ENCODE measurements at regions not wholly inside any gene's neighbourhood (a gene's known extent, or its start where the extent isn't known, plus 50 kb on each side); places are given as distances from the start of the nearest gene placed in this dataset.

- H3K4me2 ChIP-seq (ENCODE audit: insufficient read depth, low read length), result no peak overlapping the region
- BruUV-seq (replicated peaks), result no TSS peak
- peaks cover 6 to 31% of the 10 kb centered on the region in 2 experiments for H3K27me3 ChIP-seq (ENCODE audit: control insufficient read depth in 2 of 2, insufficient read depth in 2 of 2, low read length in 2 of 2)
- H3K9me3 ChIP-seq (replicated peaks; ENCODE audit: control insufficient read depth, insufficient read depth, low read depth, low read length), result no peaks in the 10 kb centered on the region; the same call in 1 of the 2 replicates
- WGBS (ENCODE audit: insufficient coverage, low coverage, missing lambda C conversion rate), result under 1% methylated on average over 10 of the region's 10 CpGs
- no peak overlapping the region for H3K4me3 ChIP-seq
- ChIA-PET CTCF (ENCODE audit: low intra/inter-chr PET ratio) (no interaction called here), POLR2A (no interaction called here)
- DNase-seq (ENCODE audit: extremely low read depth in 1 of 4, low spot score in 3 of 4) (peak in 1 of 4 experiments; percentile 23), ATAC-seq (peak; percentile 53; the same call in 1 of the 3 replicates), FAIRE-seq (no peak)
- no peaks in the 10 kb centered on the region for H3K79me2 ChIP-seq (ENCODE audit: control insufficient read depth, insufficient read depth, low read length)
- H3K9me1 ChIP-seq (ENCODE audit: control insufficient read depth, insufficient read depth, low read length), result no peaks in the 10 kb centered on the region
- peak overlapping the region; percentile 49; the same call in 1 of the 2 replicates for H2AFZ ChIP-seq (ENCODE audit: low read depth, low read length)
- peaks cover 0 to 2% of the 10 kb centered on the region in 2 experiments; a peak in 2 of 5 replicates for H3K4me1 ChIP-seq (replicated peaks in 1 of 2; ENCODE audit: control insufficient read depth in 2 of 2, insufficient read depth in 2 of 2, low read length in 2 of 2)
- H4K20me1 ChIP-seq (replicated peaks; ENCODE audit: control insufficient read depth, insufficient read depth, low read length), result no peaks in the 10 kb centered on the region
- H3K27ac ChIP-seq (ENCODE audit: extremely low read depth, low read depth, low read length), result no peak overlapping the region
- no peaks in the 10 kb centered on the region for H3K36me3 ChIP-seq (ENCODE audit: control insufficient read depth, insufficient read depth, low read length)
- in situ Hi-C loops (cut with MboI), result no loop called here
- H3K9ac ChIP-seq (ENCODE audit: insufficient read depth in 1 of 2, low read depth in 2 of 2, low read length in 2 of 2), result no peak overlapping the region
- intact Hi-C loops (cut with micrococcal nuclease), result no loop called here
- TF ChIP-seq FOXK1 (CRISPR knock-in tag; IDR thresholded peaks at IDR 0.05; ENCODE audit: borderline replicate concordance), result no peak
- no peak for TF ChIP-seq CEBPZ (IDR thresholded peaks at IDR 0.05; ENCODE audit: borderline replicate concordance, low read depth, low read length)
- no peak for TF ChIP-seq RUNX1 (IDR thresholded peaks at IDR 0.05; ENCODE audit: low read depth)
- TF ChIP-seq TCF3 (CRISPR knock-in tag; IDR thresholded peaks at IDR 0.05), result peak; percentile 55
- TF ChIP-seq ZMIZ1 (IDR thresholded peaks at IDR 0.05; ENCODE audit: low read depth in 2 of 2, low read length in 2 of 2), result no peak
- no peak for TF ChIP-seq E4F1 (CRISPR knock-in tag; IDR thresholded peaks at IDR 0.05; ENCODE audit: borderline replicate concordance)
- no peak for TF ChIP-seq NFYB (IDR thresholded peaks at IDR 0.05; ENCODE audit: extremely low read depth, insufficient read length)
- no peak for TF ChIP-seq SMARCA4 (IDR thresholded peaks at IDR 0.05)
- no peak for TF ChIP-seq SETDB1 (IDR thresholded peaks at IDR 0.05; ENCODE audit: low read length)
- TF ChIP-seq ARID1B (IDR thresholded peaks at IDR 0.05), result 0 out of 2 replicates have a peak, but pooled peaks have one; percentile 17
- TF ChIP-seq ZNF3 (CRISPR knock-in tag; IDR thresholded peaks at IDR 0.05), result no peak
- no peak for TF ChIP-seq RAD21 (CRISPR knock-in tag; conservative IDR thresholded peaks at IDR 0.05 in 1 of 2, IDR thresholded peaks at IDR 0.05 in 1 of 2)
These were observed 500.7 kb downstream of the OCA2 start for GRCh38 chr15:27598251-27599009.
